ENCODE measurements at regions not wholly inside any gene's neighbourhood (a gene's known extent, or its start where the extent isn't known, plus 50 kb on each side); places are given as distances from the start of the nearest gene placed in this dataset.

- TF ChIP-seq, protein P1, sequence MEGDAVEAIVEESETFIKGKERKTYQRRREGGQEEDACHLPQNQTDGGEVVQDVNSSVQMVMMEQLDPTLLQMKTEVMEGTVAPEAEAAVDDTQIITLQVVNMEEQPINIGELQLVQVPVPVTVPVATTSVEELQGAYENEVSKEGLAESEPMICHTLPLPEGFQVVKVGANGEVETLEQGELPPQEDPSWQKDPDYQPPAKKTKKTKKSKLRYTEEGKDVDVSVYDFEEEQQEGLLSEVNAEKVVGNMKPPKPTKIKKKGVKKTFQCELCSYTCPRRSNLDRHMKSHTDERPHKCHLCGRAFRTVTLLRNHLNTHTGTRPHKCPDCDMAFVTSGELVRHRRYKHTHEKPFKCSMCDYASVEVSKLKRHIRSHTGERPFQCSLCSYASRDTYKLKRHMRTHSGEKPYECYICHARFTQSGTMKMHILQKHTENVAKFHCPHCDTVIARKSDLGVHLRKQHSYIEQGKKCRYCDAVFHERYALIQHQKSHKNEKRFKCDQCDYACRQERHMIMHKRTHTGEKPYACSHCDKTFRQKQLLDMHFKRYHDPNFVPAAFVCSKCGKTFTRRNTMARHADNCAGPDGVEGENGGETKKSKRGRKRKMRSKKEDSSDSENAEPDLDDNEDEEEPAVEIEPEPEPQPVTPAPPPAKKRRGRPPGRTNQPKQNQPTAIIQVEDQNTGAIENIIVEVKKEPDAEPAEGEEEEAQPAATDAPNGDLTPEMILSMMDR (IDR thresholded peaks at IDR 0.05) = no peak
- TF ChIP-seq POLR2AphosphoS5 (IDR thresholded peaks at IDR 0.05) = no peak
Measured at GRCh38 chr10:131750973-131751826, 149.6 kb upstream of the PPP2R2D start.

All from gastroesophageal sphincter (tissue), 3 donors.